CD4-positive, alpha-beta T cell treated with Interleukin-4 for 4 hours (primary cell): ENCODE measurements at regions not wholly inside any gene's neighbourhood (a gene's known extent, or its start where the extent isn't known, plus 50 kb on each side); places are given as distances from the start of the nearest gene placed in this dataset.
"Not testable (repeated sequence)": the region's sequence is repeated elsewhere in the genome, so short reads cannot be mapped to it uniquely, and the experiment has no call there.

Source experiments
- DNase-seq: peaks from one replicate; pipeline ENCODE4 v3.0.0-alpha.2; 2020

DNA sequence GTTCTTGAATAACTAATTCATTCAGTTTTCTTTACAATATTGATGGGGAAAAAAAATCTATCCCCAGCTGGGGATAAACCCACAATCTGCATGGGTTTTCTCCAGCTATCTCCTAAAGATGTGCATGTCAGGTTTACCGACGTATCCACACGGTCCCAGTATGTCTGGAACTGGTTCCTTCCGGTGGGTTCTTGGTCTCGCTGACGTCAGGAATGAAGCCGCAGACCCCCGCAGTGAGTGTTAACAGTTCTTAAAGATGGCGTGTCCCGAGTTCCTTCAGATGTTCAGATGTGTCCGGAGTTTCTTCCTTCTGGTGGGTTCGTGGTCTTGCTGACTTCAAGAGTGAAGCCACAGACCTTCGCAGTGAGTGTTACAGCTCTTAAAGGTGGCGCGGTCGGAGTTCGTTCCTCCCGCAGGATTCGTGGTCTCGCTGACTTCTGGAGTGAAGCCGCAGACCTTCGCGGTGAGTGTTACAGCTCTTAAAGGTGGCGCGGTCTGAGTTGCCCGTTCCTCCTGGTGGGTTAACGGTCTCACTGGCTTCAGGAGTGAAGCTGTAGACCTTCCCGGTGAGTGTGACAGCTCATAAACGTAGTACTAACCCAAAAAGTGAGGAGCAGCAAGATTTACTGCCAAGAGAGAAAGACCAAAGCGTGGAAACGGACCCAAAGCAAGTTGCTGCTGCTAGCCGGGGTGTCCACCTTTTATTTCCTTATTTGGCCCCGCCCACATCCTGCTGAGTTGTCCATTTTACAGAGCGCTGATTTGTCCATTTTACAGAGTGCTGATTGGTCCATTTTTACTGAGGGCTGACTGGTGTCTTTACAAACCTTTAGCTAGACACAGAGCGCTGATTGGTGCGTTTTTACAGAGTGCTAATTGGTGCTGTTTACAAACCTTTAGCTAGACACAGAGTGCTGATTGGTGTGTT is 195.1 kb upstream of the NR2F2 start:
- no peak for DNase-seq

DNA sequence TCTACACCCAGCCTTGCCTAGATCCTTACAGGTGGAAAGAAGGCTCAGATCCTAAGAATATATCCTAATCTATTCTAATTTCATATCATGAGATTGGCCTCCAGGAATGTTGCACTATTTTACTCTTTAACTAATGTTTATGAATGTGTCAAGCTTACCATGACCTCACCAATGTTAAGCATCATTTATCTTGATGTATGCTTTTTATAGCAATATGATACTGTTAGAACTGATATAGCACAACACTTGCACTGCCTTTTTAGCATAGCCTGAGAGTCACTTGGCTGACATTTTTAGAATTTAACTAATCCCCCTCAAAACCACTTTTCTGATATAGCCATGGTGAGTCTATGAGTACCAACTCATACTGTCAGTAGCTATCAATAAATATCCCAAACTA is 191.5 kb upstream of the NR2F2 start:
- no peak for DNase-seq

DNA sequence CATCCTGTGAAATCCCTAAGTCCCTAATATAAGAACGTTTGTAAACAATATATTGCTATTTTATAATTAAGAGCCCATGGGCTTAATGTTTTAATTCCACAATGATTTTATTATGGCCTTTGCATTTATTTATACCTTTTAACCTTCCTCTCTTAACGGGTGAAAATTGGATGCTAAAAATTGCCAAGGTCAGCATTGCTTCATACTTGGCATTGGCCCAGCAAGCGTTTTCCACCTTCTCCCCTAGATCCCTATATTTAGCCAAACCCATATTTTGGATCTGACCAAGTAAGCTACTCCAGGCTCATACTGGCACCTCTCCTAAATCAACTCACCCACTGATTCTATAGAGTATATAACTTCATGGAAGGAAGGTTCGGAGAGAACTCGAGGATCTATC is 188.0 kb upstream of the NR2F2 start:
- no peak for DNase-seq

DNA sequence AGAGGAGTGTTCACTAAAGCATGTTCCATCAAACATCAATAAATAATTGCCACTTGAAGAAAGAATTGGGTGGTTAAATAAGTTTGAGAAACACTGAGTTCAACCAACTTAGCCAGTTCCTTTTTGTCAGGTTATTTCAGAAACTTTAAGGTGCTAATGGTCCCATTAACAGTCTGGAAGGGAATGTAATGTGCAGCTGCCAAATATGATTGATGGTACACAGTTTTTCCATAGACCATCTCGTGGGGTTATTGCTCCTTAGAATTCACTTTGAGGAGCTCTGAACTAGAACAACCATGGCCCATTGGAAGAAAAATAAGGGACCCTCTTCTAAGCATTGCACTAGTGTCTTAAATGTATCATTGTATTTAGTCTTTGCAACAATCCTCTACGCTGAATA is 185.8 kb upstream of the NR2F2 start:
- no peak for DNase-seq

DNA sequence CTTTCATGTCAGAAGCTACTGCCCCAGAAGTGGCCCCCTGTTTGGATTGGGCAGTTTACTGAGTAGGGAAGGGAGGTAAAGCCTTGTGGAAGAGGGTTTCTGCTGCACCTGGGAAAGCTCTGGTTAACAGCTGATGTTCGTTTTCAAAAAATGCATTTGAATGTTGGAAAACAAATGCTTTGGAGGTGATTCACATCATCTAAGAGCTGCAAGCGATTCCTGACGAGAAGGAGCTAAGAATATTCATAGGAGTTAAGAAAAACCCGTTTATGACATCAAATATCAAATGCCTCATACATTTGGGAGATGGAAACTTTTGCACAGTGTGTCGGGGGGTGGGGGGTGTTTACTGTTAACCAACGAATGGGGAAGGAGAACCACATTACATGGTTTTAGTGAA is 183.8 kb upstream of the NR2F2 start:
- no peak for DNase-seq

DNA sequence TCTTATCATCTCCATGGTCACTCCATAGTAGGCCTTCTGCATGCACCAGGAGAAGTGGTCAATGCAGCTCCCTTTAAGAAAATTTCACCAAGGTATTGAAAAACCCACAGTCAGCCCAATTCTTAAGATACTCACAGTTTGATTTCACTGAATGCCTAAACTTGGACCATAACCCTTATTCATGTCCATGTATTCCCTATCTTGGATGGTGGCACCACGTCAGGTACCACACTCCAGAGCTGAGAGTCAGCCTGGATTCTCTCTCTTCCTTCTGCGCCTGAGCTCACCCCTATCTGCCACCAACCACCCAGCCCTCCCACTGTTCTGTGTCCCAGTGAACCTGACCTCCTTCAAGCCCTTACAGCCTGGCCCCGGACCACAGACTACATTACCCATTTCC is 183.2 kb upstream of the NR2F2 start:
- no peak for DNase-seq

DNA sequence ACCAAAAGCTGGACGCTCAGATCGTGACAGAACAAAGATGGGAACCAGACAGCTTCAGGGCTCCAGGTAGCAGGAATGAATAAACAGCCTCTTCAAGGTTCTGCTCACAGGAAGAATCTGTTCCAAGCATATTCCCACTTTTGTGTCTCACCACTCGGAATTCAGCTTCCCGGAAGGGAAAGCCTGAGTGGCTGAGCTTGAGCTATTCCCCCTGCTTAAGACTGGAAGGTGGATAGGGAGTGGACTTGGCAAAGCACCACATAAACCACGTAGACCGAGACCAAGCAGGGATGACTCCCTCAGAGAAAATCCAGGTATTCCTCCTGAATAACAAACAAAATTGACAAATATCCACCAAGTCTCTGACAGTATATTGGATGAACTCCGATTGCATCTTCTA is 180.2 kb upstream of the NR2F2 start:
- DNase-seq: no peak

DNA sequence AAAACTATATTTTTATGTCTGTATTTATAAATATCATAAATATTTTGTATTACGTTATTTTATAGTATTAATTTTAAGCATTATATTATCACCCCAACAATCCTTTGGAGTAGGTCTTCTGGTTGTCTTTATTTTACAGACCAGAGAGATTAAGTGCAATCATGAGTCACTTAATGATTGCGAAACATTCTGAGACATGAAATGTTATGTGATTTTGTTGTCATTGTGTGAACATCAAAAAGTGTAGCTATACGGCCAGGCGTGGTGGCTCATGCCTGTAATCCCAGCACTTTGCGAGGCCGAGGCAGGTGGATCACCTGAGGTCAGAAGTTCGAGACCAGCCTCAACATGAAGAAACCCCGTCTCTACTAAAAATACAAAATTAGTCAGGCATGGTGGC is 178.8 kb upstream of the NR2F2 start:
- DNase-seq: not testable (repeated sequence)

DNA sequence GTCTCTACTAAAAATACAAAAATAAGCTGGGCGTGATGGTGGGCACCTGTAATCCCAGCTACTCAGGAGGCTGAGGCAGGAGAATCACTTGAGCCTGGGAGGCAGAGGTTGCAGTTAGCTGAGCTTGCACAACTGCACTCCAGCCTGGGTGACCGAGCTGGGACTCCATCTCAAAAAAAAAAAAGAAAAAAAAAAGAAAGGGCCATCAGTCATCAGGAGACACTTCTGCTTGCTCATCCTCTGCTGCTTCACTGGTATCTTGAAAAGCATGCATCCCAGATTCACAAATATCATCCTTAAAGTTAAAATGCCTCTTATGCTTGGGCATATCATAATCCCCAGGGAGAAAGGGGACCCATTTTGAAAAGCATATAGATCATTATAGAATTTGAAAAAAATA is 176.6 kb upstream of the NR2F2 start:
- no peak for DNase-seq

DNA sequence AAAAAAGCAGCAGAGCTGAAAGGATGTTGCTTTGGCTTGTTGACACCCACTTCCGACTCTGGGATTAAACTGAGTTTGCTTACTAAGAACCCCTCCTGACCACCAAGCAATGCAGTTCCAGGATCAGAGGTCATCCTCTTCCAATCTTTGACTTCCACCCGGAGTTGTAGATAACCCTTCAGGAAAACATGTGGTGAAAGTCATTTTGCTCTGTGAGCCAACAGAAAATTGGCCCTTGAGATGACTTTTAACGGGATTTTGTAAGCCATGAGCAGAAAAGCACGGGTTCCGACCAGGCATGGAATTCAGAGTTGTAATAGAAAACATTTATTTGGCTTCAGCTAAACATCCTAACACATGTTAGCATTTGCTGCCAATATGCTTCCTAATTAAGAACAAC is 171.6 kb upstream of the NR2F2 start:
- no peak for DNase-seq

DNA sequence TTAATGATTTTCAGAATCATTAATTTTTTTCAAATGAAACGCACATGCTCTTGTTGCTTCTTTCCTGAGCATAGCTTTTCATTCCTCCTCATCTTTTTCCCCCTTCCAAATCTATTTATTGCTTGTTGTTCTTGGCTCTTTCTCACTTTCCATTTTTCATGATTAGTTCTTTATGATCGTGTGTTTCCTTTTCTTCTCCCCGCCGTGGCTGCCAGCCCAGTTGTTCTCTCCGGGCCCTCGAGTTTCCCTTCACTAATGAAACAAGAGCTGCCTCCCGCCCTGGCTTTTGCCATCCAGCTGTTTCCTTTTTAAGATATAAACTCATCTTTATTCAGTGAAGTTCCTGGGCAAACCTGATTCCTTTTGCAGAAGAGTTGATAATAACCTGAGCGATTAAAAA is 170.2 kb upstream of the NR2F2 start:
- DNase-seq: no peak

DNA sequence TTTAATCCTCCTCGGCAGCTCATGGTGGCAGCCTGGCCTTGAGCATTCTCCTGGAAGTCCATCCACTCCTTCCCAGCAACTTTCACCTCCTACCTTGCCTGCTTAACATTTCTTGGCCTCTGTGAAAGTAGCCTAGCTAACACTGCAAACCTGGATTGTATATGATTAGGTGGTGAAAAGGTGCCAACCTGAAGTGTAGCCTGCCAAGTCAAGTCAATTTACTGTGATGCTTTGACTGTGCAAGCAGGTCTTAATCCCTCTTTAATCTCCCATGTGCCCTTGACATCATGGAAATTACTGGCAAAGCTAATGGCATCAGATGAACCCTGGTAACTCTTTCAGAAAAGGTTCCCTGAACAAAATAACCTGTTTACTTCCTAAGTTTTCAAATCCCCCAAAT is 169.7 kb upstream of the NR2F2 start:
- DNase-seq: no peak

DNA sequence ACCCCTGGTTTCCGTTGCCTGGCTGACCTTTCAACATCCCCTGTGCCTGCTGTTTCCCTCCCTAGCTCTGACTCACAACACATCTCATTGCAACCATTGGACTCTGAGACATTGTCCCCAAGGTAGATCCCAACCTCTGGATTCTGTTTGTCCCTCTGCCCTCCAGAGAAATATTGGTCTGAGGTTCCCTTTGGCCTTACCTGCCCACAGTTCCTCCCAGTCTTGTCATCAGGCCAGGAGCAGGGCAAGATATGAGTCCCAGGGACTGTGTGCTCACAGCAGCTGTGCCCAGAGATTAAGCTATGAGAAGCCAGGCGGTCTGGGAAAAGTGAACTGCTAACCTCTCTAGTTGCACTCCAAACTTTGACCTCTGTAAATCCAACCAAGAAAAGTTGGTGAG is 168.2 kb upstream of the NR2F2 start:
- DNase-seq: no peak

DNA sequence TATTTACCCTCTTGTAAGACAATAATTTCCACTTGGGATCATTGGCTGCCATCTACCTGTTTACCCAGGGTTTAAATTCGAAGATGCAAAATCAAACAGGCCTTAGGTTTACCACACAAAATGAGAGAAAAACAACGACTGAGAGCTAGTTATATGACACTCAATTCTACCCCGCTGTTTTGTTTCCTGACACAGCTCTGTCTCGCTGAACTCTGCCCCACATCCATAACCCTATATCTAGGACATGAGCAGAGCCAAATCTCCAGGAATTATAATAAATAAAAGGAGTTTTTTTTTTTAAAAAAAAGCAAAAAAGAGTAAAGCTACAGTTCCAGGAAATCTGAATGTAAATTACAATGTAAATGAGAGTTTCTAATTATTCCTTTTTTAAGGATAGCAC is 165.4 kb upstream of the NR2F2 start:
- no peak for DNase-seq

DNA sequence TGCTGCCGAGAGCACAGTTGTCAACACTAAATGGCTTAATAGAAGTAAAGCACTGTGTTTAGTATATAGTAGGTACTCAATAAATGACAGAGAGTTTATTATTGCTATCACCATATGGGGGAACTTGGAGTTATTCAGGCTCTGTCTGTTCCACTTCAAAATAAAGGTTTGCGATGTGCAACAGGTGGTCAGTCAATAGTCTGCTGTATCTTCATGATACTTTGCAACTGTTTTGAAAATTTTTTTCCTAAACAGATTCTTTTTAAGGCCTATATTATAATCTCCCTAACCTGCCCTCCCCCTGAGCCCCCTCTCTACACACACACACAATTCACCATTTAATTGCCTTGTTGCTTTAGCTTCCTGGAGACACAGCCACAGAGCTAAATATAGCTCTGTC is 164.7 kb upstream of the NR2F2 start:
- DNase-seq: no peak

DNA sequence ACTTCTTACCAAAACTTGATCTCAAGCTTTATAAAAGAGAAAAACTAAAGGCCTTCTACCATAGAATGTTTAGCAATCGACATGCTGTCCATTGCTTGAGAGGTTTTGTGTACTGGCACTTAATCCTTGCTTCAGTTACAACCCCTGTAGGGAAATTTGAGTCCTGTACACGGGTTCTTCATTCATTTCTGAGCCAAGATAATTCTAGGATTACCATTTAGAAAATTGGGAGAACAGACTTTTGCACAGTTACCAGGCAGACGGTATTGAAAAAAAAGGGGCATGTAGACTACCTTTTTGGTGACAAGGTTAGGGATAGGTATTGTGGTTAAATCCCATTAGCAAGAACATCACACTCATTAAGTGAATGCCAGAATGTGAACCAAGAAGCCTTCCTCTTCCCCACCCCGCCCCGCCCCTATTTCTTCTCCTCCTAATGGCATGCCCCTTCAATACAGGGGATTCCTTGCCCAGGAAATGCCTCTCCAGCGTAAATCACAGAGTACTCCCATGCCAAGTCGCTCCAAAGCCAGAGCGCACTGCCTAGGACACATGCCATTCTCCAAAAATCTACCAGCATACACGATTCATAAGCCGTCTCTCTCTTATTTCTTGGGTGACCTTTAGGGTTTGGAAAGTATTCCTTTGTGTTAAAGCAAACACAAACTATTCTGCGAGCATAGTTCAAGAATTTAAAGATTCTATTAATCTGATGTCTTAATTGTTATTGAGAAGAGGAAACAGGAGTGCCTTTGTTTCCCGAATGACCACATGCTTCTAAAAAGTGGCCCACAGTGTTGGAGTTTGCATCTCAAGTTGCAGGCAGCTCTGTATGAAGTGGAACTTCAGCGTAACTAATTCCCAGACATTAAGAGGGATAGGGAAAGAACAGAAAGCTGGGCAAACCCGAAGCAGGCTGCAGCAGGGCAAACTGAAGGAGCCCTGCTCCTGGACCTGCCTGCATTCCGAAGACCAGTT is 164.0 kb upstream of the NR2F2 start:
- no peak for DNase-seq

DNA sequence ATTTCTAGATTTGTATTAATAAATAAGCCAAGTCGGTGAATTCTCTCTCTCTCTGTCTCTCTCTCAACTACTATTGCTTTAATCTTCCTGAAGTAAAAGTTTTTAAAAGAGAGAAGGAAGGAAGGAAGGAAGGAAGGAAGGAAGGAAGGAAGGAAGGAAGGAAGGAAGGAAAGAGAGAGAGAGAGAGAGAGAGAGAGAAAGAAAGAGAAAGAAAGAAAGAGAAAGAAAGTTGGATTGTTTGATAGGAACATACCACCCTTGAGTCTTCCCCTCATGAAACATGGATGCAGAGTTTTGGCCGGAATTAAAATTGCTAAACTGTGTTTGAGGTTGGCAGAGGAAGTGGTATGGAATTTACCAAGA is 159.9 kb upstream of the NR2F2 start:
- not testable (repeated sequence) for DNase-seq

DNA sequence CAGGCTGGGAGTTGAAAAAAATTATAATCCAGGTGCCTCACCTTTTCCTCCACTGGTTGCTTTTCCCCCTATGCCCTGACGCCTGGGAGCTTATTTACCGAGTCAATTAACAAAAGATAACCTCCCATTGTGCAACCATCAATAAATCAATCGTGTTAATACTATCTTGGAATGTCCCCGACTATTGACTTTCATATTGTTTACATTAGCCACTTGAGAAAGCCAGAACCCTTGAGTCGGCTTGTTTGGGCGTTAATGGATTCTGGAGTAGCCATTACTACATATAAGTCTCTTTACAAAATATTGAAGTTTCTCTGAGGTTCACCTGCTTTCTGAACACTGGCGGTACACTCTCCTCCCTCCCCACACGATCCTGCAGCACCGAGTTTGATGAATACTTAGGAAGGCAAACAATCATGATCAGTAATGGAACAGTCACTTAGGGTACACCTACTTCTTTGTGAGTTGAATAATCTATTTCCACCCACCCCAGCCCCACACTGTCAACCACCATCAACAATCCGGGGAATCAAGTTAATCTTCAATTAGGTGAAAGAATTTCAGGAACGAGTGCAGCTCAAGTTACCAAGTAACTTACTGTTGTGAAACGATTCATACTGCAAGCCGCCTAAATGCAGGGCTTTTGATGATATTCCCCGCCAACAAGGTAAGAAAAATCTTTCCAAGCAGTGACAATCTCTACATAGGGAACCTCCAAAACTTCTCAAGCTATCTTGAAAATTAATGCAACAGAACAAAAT is 159.3 kb upstream of the NR2F2 start:
- DNase-seq: no peak

DNA sequence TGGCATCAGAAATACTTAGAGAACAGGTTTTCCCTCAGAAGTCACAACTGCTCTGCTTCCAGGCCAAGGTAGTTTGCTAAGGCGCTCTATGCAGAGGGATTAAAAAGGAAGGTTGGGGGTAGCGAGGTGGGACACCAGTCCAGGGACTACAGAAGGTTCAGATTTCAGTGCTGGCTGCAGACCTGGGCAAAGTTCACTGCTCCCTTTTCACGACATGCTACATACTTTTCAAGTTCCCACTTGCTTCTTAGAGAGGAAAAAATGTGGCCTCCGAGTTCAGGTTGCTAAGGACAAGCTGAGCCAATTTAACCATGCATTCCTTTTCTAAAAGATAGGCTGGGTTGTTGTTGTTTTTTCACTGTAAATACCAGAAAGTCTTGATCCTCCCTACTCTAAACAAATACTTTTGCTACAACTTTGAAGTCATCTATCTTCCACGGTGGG is 158.6 kb upstream of the NR2F2 start:
- DNase-seq: no peak

DNA sequence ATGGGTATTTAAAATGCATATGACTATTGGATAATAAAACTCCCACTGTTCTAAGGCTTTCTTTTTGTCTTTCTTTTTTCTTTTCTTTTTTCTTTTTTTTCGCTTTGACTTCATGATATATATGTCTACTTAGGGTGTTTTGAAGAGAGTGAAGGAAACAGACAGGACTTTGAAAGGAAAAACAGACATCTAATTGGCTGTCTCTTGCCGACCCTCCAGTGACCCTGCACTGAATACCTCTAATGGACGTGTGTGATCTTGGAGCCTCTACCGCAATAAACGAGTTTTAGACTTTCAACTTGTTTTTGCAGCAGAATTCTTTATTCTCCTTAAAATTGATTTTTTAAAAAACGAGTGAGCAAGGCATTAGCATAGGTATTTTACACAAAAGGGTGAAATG is 158.1 kb upstream of the NR2F2 start:
- DNase-seq: no peak

DNA sequence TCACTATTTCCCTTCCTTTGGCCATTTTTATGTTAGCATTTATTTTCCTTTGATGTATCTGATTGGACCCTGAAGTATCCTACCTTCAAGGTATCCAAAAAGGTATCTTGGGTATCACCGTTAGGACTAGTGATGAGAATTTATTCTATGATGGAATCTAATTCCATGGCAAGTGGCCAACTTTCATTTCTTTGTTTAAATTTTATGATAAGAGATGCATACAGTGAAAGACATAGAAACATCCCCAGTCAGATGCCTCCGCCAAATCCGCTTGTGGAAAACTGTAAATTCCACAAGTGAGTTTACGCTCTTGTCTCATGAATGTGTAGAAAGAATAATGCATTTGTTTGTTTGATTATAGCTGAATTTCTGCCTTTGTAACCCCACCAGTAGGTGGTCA is 153.7 kb upstream of the NR2F2 start:
- no peak for DNase-seq

DNA sequence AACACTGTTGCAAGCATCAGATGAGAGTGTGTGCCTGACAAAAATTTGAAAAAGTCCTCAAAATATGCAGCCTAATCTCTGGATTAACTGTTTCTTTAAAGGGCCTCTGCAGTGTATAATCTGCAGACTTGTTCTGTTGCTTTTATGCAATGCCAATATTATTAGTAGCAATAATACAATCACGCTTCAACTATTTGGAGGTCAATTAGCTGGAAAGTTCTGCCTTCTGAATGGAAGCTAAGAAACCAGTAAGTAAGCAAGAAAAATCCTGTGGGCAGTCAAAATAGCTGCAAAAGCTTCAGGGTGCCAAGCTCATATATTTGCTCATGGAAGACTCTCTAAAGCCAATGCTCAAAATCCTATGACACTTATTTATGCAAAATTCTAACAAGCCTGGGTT is 153.2 kb upstream of the NR2F2 start:
- no peak for DNase-seq

DNA sequence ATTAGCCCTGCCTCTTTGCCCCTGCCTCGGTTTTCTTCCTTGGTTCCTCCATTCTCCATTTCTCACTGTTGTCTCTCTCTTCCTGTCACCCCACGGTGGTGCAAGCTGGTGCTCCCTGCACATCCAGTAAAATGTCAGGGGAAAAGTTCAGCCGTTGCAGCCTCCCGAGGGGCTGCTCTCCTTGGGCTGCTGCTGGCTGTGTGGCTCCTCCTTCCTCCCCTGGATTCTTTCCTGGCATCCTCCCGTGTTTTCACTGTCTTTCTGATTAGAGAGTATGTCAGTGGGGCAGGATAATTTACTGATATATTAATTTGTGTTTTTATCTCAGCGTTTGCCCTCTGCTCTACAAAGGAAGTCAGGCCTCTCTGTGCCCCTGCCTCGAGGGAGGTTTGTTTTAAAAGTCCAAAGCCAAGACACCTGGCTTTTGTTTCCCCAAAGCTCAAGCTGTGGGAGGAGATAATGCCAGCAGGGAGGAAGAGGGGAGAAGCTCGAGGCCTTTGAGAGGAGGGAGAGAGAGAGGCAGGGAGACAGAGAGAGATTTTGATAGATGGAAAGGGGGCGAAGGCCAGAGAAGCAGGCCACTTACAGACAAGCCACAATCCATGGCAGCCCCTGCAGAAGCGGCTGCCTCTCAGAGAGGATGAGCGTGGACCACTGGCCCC is 150.3 kb upstream of the NR2F2 start:
- no peak for DNase-seq
